ENCODE measurements at regions not wholly inside any gene's neighbourhood (a gene's known extent, or its start where the extent isn't known, plus 50 kb on each side); places are given as distances from the start of the nearest gene placed in this dataset.

- DNase-seq (ENCODE audit: extremely low spot score), result no peak
- no peak overlapping the region for H3K4me3 ChIP-seq
- no peak overlapping the region for H3K27ac ChIP-seq (replicated peaks in 1 of 4)
- H3K27me3 ChIP-seq, result no peaks in the 10 kb centered on the region
- intact Hi-C loops (cut with DNase I), result loop anchor here (10.0 kb wide), 1 partner anchor 607 kb away; no protein-coding TSS in a partner anchor
- H3K4me1 ChIP-seq, result no peaks in the 10 kb centered on the region
- TF ChIP-seq POLR2A (IDR thresholded peaks at IDR 0.05; ENCODE audit: low read depth) (no peak), CTCF (IDR thresholded peaks at IDR 0.05) (no peak), EP300 (IDR thresholded peaks at IDR 0.05) (no peak), POLR2AphosphoS5 (IDR thresholded peaks at IDR 0.05) (no peak)
- peaks cover 0 to 22% (median 14%) of the 10 kb centered on the region in 4 donors for H3K9me3 ChIP-seq
- no peaks in the 10 kb centered on the region for H3K36me3 ChIP-seq
Observed at GRCh38 chr5:15991586-15991985, 188.0 kb downstream of the MARCHF11 start.

Measured in esophagus muscularis mucosa (tissue), 4 donors.